Lower leg skin (tissue), 3 donors: ENCODE measurements at regions not wholly inside any gene's neighbourhood (a gene's known extent, or its start where the extent isn't known, plus 50 kb on each side); places are given as distances from the start of the nearest gene placed in this dataset.

Source experiments
- CTCF ChIP-seq, 3 donors: fragments of 450-650 bp; IDR thresholded peaks; one replicate each; pipeline ENCODE4 v1.5.1; 2016; ENCODE audit warnings: antibody characterized with exemption in 3 of 3, mild to moderate bottlenecking in 3 of 3, moderate library complexity in 2 of 3
- POLR2A ChIP-seq, 2 donors: fragments of 450-650 bp; IDR thresholded peaks; one replicate each; pipeline ENCODE4 v1.6.1; 2016 to 2017; ENCODE audit warnings: antibody characterized with exemption in 2 of 2, mild to moderate bottlenecking in 1 of 2, moderate library complexity in 1 of 2

- TF ChIP-seq CTCF (IDR thresholded peaks at IDR 0.05) (no peak), POLR2A (IDR thresholded peaks at IDR 0.05) (no peak)
Observed at GRCh38 chr3:94373456-94373855, 310.6 kb downstream of the NSUN3 start.
